Tibial nerve (tissue), 4 donors: ENCODE measurements at regions not wholly inside any gene's neighbourhood (a gene's known extent, or its start where the extent isn't known, plus 50 kb on each side); places are given as distances from the start of the nearest gene placed in this dataset.

ENCODE experiments used
- DNase-seq, 2 donors: peaks; one replicate each; pipeline ENCODE4 v3.0.0-alpha.2; 2019; ENCODE audit warnings: low spot score in 2 of 2
- H3K27ac ChIP-seq, 4 donors: fragments of 200-600 bp; sonication (generic) in 3 of 4; one replicate each; pipeline ENCODE4 v1.5.1; 2017 to 2019; ENCODE audit warnings: mild to moderate bottlenecking in 1 of 4
- H3K27me3 ChIP-seq, 2 donors: fragments of 200-600 bp; sonication (generic) in 1 of 2; one replicate each; pipeline versions ENCODE4 v1.5.1 to v1.6.0; 2017 to 2019
- H3K36me3 ChIP-seq, 3 donors: fragments of 200-600 bp; sonication (generic); one replicate each; pipeline ENCODE4 v1.5.1; 2018 to 2019
- H3K4me1 ChIP-seq, 4 donors: fragments of 200-600 bp; sonication (generic) in 3 of 4; one replicate each; pipeline ENCODE4 v1.5.1; 2017 to 2019
- H3K4me3 ChIP-seq, 4 donors: fragments of 200-600 bp; sonication (generic) in 3 of 4; one replicate each; pipeline ENCODE4 v1.5.1; 2017 to 2019; ENCODE audit warnings: mild to moderate bottlenecking in 1 of 4, moderate library complexity in 1 of 4
- H3K9me3 ChIP-seq, 4 donors: fragments of 200-600 bp; sonication (generic) in 3 of 4; one replicate each; pipeline ENCODE4 v1.5.1; 2017 to 2019
- EP300 ChIP-seq, 2 donors: sonication (generic); formaldehyde crosslinking; IDR thresholded peaks; one replicate each; pipeline ENCODE4 v1.6.1; 2017; ENCODE audit warnings: antibody characterized with exemption in 2 of 2, mild to moderate bottlenecking in 1 of 2
- POLR2A ChIP-seq, 2 donors: fragments of 450-650 bp; IDR thresholded peaks; one replicate each; pipeline ENCODE4 v1.6.1; 2017; ENCODE audit warnings: antibody characterized with exemption in 2 of 2, mild to moderate bottlenecking in 2 of 2, moderate library complexity in 2 of 2
- WGBS, 2 donors: methylation state at CpG; one replicate each; pipeline ENCODE4 v1.1.5; 2018; 5-methylcytosine and 5-hydroxymethylcytosine counted together
- TF ChIP-seq, protein P1 (sequence below), 5 experiments: fragments of 200-600 bp in 3 of 5; fragments of 450-650 bp in 2 of 5; sonication (generic) in 3 of 5; IDR thresholded peaks; one replicate each; pipeline ENCODE4 v1.5.1; 2016 to 2019; ENCODE audit warnings: antibody characterized with exemption in 5 of 5, mild to moderate bottlenecking in 3 of 5, moderate library complexity in 2 of 5

- H3K9me3 ChIP-seq: peaks cover 0 to 8% (median 0%) of the 10 kb centered on the region in 4 donors
- no peaks in the 10 kb centered on the region for H3K27me3 ChIP-seq
- no peak for DNase-seq
- no peak overlapping the region for H3K4me3 ChIP-seq
- TF ChIP-seq POLR2A (IDR thresholded peaks at IDR 0.05) (no peak), EP300 (IDR thresholded peaks at IDR 0.05) (no peak)
- TF ChIP-seq, protein P1, sequence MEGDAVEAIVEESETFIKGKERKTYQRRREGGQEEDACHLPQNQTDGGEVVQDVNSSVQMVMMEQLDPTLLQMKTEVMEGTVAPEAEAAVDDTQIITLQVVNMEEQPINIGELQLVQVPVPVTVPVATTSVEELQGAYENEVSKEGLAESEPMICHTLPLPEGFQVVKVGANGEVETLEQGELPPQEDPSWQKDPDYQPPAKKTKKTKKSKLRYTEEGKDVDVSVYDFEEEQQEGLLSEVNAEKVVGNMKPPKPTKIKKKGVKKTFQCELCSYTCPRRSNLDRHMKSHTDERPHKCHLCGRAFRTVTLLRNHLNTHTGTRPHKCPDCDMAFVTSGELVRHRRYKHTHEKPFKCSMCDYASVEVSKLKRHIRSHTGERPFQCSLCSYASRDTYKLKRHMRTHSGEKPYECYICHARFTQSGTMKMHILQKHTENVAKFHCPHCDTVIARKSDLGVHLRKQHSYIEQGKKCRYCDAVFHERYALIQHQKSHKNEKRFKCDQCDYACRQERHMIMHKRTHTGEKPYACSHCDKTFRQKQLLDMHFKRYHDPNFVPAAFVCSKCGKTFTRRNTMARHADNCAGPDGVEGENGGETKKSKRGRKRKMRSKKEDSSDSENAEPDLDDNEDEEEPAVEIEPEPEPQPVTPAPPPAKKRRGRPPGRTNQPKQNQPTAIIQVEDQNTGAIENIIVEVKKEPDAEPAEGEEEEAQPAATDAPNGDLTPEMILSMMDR (IDR thresholded peaks at IDR 0.05): no peak
- 83 to 92% methylated on average over 7 of the region's 7 CpGs for WGBS, 2 donors
- H3K4me1 ChIP-seq: no peaks in the 10 kb centered on the region
- no peaks in the 10 kb centered on the region for H3K36me3 ChIP-seq
- no peak overlapping the region for H3K27ac ChIP-seq
These were observed 214.4 kb upstream of the KLF3 start for GRCh38 chr4:38449506-38450174.

GRCh38 chr4:38452009-38452408 is 212.0 kb upstream of the KLF3 start:
- H3K9me3 ChIP-seq: peaks cover 0 to 8% (median 0%) of the 10 kb centered on the region in 4 donors
- H3K27me3 ChIP-seq: no peaks in the 10 kb centered on the region
- no peak for TF ChIP-seq EP300 (IDR thresholded peaks at IDR 0.05)
- TF ChIP-seq, protein P1 (IDR thresholded peaks at IDR 0.05): no peak
- no peak overlapping the region for H3K27ac ChIP-seq
- H3K36me3 ChIP-seq: no peaks in the 10 kb centered on the region
- DNase-seq: no peak
- H3K4me3 ChIP-seq: no peak overlapping the region
- no peaks in the 10 kb centered on the region for H3K4me1 ChIP-seq

DNA sequence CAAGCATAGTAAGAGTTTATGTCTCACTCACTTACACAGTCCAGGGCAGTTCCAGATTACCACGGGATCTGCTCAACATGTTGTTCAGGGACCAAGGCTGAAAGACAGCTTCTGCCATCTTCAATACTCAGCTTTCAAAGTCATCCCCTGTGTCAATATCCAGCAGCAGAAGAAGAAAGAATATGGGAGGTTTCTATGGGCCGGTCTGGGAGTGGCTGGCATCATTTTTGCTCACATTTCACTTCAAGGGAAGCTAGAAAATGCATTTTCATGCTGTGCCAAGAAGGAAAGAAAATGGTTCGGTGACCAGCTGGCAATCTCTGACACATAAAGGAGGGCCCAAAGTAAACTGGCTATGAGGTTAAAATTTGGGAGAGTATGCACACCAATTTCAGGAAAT is 211.5 kb upstream of the KLF3 start:
- H3K36me3 ChIP-seq: no peaks in the 10 kb centered on the region
- H3K27me3 ChIP-seq: no peaks in the 10 kb centered on the region
- WGBS, 2 donors: 71 to 74% methylated on average over 3 of the region's 3 CpGs
- H3K27ac ChIP-seq: no peak overlapping the region
- H3K4me1 ChIP-seq: no peaks in the 10 kb centered on the region
- peaks cover 0 to 8% (median 0%) of the 10 kb centered on the region in 4 donors for H3K9me3 ChIP-seq
- H3K4me3 ChIP-seq: no peak overlapping the region
- TF ChIP-seq, protein P1 (IDR thresholded peaks at IDR 0.05): no peak
- TF ChIP-seq EP300 (IDR thresholded peaks at IDR 0.05): no peak
- TF ChIP-seq POLR2A (IDR thresholded peaks at IDR 0.05): no peak
- no peak for DNase-seq

DNA sequence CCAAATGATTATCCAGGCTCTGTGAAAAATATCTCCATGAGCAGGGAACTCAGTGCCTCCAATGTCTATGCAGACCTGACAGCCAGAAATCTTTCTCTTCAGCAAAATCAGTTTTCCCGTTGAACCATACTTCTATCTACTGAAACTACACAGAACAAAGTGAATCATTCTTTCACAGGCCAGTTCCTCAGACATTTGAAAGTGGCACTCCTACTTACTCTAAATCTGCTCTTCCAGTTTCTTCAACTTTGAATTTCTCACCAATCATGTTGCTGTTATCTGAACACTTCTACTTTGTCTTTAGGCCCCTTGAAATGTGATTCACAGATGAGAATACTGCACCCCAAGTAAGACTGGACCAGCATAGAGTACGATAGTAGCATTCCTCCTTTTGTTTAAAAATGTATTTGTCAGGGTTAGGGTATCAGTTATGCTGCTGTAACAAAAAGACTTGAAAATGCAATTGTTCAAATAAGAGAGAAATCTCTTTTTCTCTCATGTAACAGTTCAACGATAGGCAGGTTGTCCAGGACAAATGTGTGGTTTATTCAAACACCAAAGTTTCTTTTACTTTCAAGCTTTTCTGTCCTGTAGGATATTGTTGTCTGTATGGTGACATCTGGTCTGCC is 210.6 kb upstream of the KLF3 start:
- H3K9me3 ChIP-seq: peaks cover 0 to 3% (median 0%) of the 10 kb centered on the region in 4 donors
- WGBS, 2 donors: 93 to 95% methylated on average over 3 of the region's 3 CpGs
- TF ChIP-seq, protein P1 (IDR thresholded peaks at IDR 0.05): no peak
- no peak for TF ChIP-seq POLR2A (IDR thresholded peaks at IDR 0.05)
- no peak for TF ChIP-seq EP300 (IDR thresholded peaks at IDR 0.05)
- H3K4me3 ChIP-seq: no peak overlapping the region
- H3K4me1 ChIP-seq: no peaks in the 10 kb centered on the region
- DNase-seq: no peak
- no peak overlapping the region for H3K27ac ChIP-seq
- no peaks in the 10 kb centered on the region for H3K27me3 ChIP-seq
- H3K36me3 ChIP-seq: no peaks in the 10 kb centered on the region

DNA sequence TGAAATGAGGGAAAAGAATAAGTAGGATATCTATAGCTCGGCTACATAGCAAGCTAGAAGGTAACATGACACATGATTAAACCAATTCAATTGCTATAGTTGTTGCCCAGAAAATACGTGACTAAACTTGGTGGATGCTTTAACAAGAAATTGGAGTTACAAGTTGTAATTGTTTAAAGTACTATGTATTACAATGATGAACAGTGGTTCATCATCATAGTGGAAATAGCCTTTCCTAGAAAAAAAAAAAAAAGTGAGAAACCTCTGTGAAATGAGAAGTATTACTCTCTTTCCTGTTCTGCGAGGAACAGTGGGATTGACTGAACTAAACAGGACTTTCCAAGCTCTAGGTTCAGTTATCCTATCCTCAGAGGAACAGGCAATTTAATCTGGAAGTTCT is 209.7 kb upstream of the KLF3 start:
- H3K9me3 ChIP-seq: no peaks in the 10 kb centered on the region
- 89 to 91% methylated on average over 3 of the region's 3 CpGs for WGBS, 2 donors
- no peak for DNase-seq

More for the DNA sequence above, 209.7 kb upstream of the KLF3 start:
- Histone ChIP-seq H3K4me3 (no peak overlapping the region), H3K27me3 (no peaks in the 10 kb centered on the region), H3K36me3 (no peaks in the 10 kb centered on the region), H3K4me1 (no peaks in the 10 kb centered on the region), H3K27ac (no peak overlapping the region)
- TF ChIP-seq POLR2A (IDR thresholded peaks at IDR 0.05) (no peak), EP300 (IDR thresholded peaks at IDR 0.05) (no peak)
- TF ChIP-seq, protein P1 (IDR thresholded peaks at IDR 0.05): no peak
